ENCODE measurements at regions not wholly inside any gene's neighbourhood (a gene's known extent, or its start where the extent isn't known, plus 50 kb on each side); places are given as distances from the start of the nearest gene placed in this dataset.
A peak's percentile ranks its signal among the peaks of the same experiment; 100 is the strongest.

DNA sequence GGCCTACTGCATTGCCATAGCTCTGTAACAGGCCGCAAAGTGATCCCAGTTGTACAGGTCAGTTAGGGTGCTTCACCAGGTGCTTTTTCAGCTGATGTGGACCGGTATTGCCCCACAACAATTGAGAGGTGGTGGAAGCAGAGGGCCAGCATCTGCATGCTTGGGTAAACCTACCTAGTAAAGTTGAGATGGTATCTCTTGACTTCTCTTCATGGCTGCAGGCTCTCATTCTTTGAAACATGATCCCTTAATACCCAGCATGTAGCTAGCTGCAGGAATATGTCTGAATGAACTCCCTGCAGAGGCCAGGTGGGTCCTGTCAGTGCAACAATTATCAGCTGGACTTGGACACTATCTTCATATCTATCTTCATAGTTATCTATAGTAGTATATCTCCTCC lies 60.7 kb upstream of the CCDC6 start:
- Histone ChIP-seq H2BK15ac (ENCODE audit: low read length) (no peak overlapping the region), H2BK5ac (ENCODE audit: low read length) (no peak overlapping the region), H2BK120ac (ENCODE audit: low read depth, low read length) (no peak overlapping the region), H3K4ac (ENCODE audit: low read length) (no peak overlapping the region), H3K14ac (ENCODE audit: low read length) (no peak overlapping the region), H2AK5ac (ENCODE audit: low read depth, low read length) (no peak overlapping the region), H3K4me3 (ENCODE audit: low read length in 2 of 2) (no peak overlapping the region), H3K4me1 (ENCODE audit: control insufficient read depth in 2 of 2, insufficient read depth in 1 of 2, low read depth in 1 of 2, low read length in 2 of 2) (peaks cover 0 to 9% of the 10 kb centered on the region in 2 donors), H3K36me3 (replicated peaks in 1 of 2; ENCODE audit: control insufficient read depth in 2 of 2, insufficient read depth in 2 of 2, low read length in 2 of 2) (no peaks in the 10 kb centered on the region), H3K27ac (replicated peaks; ENCODE audit: low read length) (no peak overlapping the region), H4K91ac (ENCODE audit: low read depth, low read length, poor library complexity) (no peak overlapping the region), H3K23ac (ENCODE audit: low read depth, low read length, poor library complexity) (no peak overlapping the region), H2BK12ac (ENCODE audit: low read length) (no peak overlapping the region), H3K9me3 (replicated peaks in 1 of 2; ENCODE audit: control insufficient read depth in 2 of 2, insufficient read depth in 1 of 2, low read depth in 1 of 2, low read length in 2 of 2) (no peaks in the 10 kb centered on the region), H4K8ac (ENCODE audit: low read depth, low read length) (peak overlapping the region; percentile 72), H3K27me3 (ENCODE audit: control insufficient read depth in 3 of 3, insufficient read depth in 3 of 3, low read depth in 1 of 3, low read length in 3 of 3) (peaks cover 0 to 2% (median 0%) of the 10 kb centered on the region in 3 experiments), H3K79me1 (ENCODE audit: low read depth, low read length) (no peaks in the 10 kb centered on the region), H2AFZ (ENCODE audit: low read length) (no peak overlapping the region), H3K4me2 (ENCODE audit: insufficient read depth, low read length, poor library complexity, severe bottlenecking) (no peak overlapping the region), H3K18ac (ENCODE audit: low read length) (no peak overlapping the region), H3K9ac (ENCODE audit: low read depth, low read length, poor library complexity) (no peak overlapping the region)
- no peak for DNase-seq (ENCODE audit: low spot score)
- no CpG with 5 or more reads among the region's 2 CpGs for WGBS, 2 donors (ENCODE audit: extremely low coverage in 2 of 2, insufficient read length in 2 of 2, insufficient replicate concordance in 1 of 2)

DNA sequence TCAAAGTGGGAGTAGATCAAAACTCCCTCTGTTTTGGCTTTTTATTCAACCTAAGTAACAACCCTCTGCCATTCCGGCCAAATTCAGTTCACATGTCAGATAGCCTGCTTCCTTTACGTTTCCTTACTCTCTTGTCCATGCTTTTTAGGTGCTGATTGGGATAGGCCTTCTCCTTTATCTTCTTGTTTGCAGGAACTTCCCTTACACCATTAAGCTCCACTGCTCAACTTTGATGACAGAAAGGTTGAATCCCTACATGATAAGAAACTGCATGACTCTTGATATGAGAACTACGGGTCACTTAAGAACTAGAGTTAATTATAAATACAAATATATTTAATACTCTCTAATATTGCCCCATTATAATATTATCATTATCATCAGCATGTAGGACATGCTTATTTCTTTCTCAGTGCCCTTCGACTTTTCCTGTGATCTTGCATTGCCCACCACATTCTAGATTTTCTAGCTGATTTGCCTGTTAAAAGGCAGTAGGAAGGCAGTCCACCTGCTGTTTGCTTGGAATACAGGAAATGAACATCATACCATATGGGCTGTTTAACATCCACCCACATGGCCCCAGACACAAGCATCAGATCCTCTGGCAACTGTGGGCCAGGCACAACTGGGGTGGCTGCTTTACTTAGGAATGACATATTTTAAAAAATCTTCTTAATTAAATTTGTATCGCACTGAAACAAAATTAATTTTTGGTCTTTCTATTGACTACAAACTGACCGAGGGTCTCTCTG lies 59.7 kb upstream of the CCDC6 start:
- WGBS, 2 donors (ENCODE audit: extremely low coverage in 2 of 2, insufficient read length in 2 of 2, insufficient replicate concordance in 1 of 2), result no CpG with 5 or more reads among the region's 6 CpGs
- H3K4me3 ChIP-seq (ENCODE audit: low read length in 2 of 2), result no peak overlapping the region
- no peak overlapping the region for H3K23ac ChIP-seq (ENCODE audit: low read depth, low read length, poor library complexity)
- no peaks in the 10 kb centered on the region for H3K79me1 ChIP-seq (ENCODE audit: low read depth, low read length)
- H2AFZ ChIP-seq (ENCODE audit: low read length), result no peak overlapping the region
- DNase-seq (ENCODE audit: low spot score), result no peak
- peaks cover 0 to 2% (median 0%) of the 10 kb centered on the region in 3 experiments for H3K27me3 ChIP-seq (ENCODE audit: control insufficient read depth in 3 of 3, insufficient read depth in 3 of 3, low read depth in 1 of 3, low read length in 3 of 3)
- H3K4ac ChIP-seq (ENCODE audit: low read length), result no peak overlapping the region
- H2BK15ac ChIP-seq (ENCODE audit: low read length), result no peak overlapping the region
- no peak overlapping the region for H2AK5ac ChIP-seq (ENCODE audit: low read depth, low read length)
- no peaks in the 10 kb centered on the region for H3K36me3 ChIP-seq (replicated peaks in 1 of 2; ENCODE audit: control insufficient read depth in 2 of 2, insufficient read depth in 2 of 2, low read length in 2 of 2)
- H3K4me1 ChIP-seq (ENCODE audit: control insufficient read depth in 2 of 2, insufficient read depth in 1 of 2, low read depth in 1 of 2, low read length in 2 of 2), result peaks cover 0 to 8% of the 10 kb centered on the region in 2 donors
- H3K9ac ChIP-seq (ENCODE audit: low read depth, low read length, poor library complexity), result no peak overlapping the region
- H2BK5ac ChIP-seq (ENCODE audit: low read length), result no peak overlapping the region
- H3K18ac ChIP-seq (ENCODE audit: low read length), result no peak overlapping the region
- H3K4me2 ChIP-seq (ENCODE audit: insufficient read depth, low read length, poor library complexity, severe bottlenecking), result no peak overlapping the region
- H4K91ac ChIP-seq (ENCODE audit: low read depth, low read length, poor library complexity), result no peak overlapping the region
- no peaks in the 10 kb centered on the region for H3K9me3 ChIP-seq (replicated peaks in 1 of 2; ENCODE audit: control insufficient read depth in 2 of 2, insufficient read depth in 1 of 2, low read depth in 1 of 2, low read length in 2 of 2)
- no peak overlapping the region for H3K14ac ChIP-seq (ENCODE audit: low read length)
- no peak overlapping the region for H4K8ac ChIP-seq (ENCODE audit: low read depth, low read length)
- no peak overlapping the region for H3K27ac ChIP-seq (replicated peaks; ENCODE audit: low read length)
- no peak overlapping the region for H2BK12ac ChIP-seq (ENCODE audit: low read length)
- no peak overlapping the region for H2BK120ac ChIP-seq (ENCODE audit: low read depth, low read length)

DNA sequence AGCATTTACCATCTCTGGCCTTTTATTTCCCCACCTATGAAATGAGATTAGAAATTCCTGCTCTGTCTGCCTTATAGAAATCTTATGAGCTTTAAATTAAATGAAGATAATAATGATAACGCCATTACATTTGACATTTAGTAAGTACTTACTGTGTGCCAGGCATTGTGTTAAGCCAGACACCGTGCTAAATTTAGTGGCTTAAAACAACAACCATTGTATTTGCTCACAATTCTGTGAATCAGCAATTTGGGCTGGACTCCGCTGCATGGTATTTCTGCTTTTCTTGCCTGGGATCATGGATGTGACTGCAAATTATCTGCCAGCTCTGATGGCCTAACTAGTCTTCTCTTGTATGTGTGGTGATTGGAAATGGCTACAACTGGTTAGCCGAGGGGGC lies 56.4 kb upstream of the CCDC6 start:
- H3K18ac ChIP-seq (ENCODE audit: low read length), result no peak overlapping the region
- no peak overlapping the region for H2AFZ ChIP-seq (ENCODE audit: low read length)
- H2BK12ac ChIP-seq (ENCODE audit: low read length), result no peak overlapping the region
- peaks cover 0 to 8% of the 10 kb centered on the region in 2 donors for H3K4me1 ChIP-seq (ENCODE audit: control insufficient read depth in 2 of 2, insufficient read depth in 1 of 2, low read depth in 1 of 2, low read length in 2 of 2)
- peaks cover 0 to 2% (median 0%) of the 10 kb centered on the region in 3 experiments for H3K27me3 ChIP-seq (ENCODE audit: control insufficient read depth in 3 of 3, insufficient read depth in 3 of 3, low read depth in 1 of 3, low read length in 3 of 3)
- H3K36me3 ChIP-seq (replicated peaks in 1 of 2; ENCODE audit: control insufficient read depth in 2 of 2, insufficient read depth in 2 of 2, low read length in 2 of 2), result no peaks in the 10 kb centered on the region
- H2BK15ac ChIP-seq (ENCODE audit: low read length), result no peak overlapping the region
- no peaks in the 10 kb centered on the region for H3K9me3 ChIP-seq (replicated peaks in 1 of 2; ENCODE audit: control insufficient read depth in 2 of 2, insufficient read depth in 1 of 2, low read depth in 1 of 2, low read length in 2 of 2)
- H3K14ac ChIP-seq (ENCODE audit: low read length), result no peak overlapping the region
- WGBS, 2 donors (ENCODE audit: extremely low coverage in 2 of 2, insufficient read length in 2 of 2, insufficient replicate concordance in 1 of 2), result no CpG with 5 or more reads among the region's 4 CpGs
- no peak overlapping the region for H3K4ac ChIP-seq (ENCODE audit: low read length)
- H4K91ac ChIP-seq (ENCODE audit: low read depth, low read length, poor library complexity), result no peak overlapping the region
- DNase-seq (ENCODE audit: low spot score), result no peak
- no peak overlapping the region for H2AK5ac ChIP-seq (ENCODE audit: low read depth, low read length)
- no peak overlapping the region for H3K4me3 ChIP-seq (ENCODE audit: low read length in 2 of 2)
- no peaks in the 10 kb centered on the region for H3K79me1 ChIP-seq (ENCODE audit: low read depth, low read length)
- H3K4me2 ChIP-seq (ENCODE audit: insufficient read depth, low read length, poor library complexity, severe bottlenecking), result no peak overlapping the region
- no peak overlapping the region for H2BK120ac ChIP-seq (ENCODE audit: low read depth, low read length)
- H3K9ac ChIP-seq (ENCODE audit: low read depth, low read length, poor library complexity), result no peak overlapping the region
- H4K8ac ChIP-seq (ENCODE audit: low read depth, low read length), result no peak overlapping the region
- H2BK5ac ChIP-seq (ENCODE audit: low read length), result no peak overlapping the region
- no peak overlapping the region for H3K23ac ChIP-seq (ENCODE audit: low read depth, low read length, poor library complexity)
- no peak overlapping the region for H3K27ac ChIP-seq (replicated peaks; ENCODE audit: low read length)

DNA sequence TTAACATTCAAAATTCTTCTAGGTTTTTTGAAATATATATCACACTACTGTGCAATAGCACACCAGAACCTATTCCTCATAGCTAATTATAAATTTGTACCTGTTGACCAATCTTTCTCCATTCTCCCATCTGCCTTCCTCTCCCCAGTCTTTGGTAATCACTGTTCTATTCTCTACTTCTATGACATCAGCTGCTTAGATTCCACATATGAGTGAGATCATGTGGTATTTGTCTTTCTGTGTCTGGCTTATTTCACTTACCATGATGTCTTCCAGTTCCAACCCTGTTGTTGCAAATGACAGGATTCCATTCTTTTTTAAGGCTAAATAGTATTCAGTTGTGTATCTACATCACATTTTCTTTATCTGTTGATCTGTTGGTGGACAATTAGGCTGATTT lies 54.4 kb upstream of the CCDC6 start:
- no peak for DNase-seq (ENCODE audit: low spot score)
- no peak overlapping the region for H3K27ac ChIP-seq (replicated peaks; ENCODE audit: low read length)
- H3K9ac ChIP-seq (ENCODE audit: low read depth, low read length, poor library complexity), result no peak overlapping the region
- H3K4ac ChIP-seq (ENCODE audit: low read length), result no peak overlapping the region
- H3K4me1 ChIP-seq (ENCODE audit: control insufficient read depth in 2 of 2, insufficient read depth in 1 of 2, low read depth in 1 of 2, low read length in 2 of 2), result peaks cover 0 to 4% of the 10 kb centered on the region in 2 donors
- no peaks in the 10 kb centered on the region for H3K79me1 ChIP-seq (ENCODE audit: low read depth, low read length)
- no peak overlapping the region for H3K4me3 ChIP-seq (ENCODE audit: low read length in 2 of 2)
- H2AFZ ChIP-seq (ENCODE audit: low read length), result no peak overlapping the region
- no peak overlapping the region for H2BK120ac ChIP-seq (ENCODE audit: low read depth, low read length)
- H2BK12ac ChIP-seq (ENCODE audit: low read length), result no peak overlapping the region
- no peaks in the 10 kb centered on the region for H3K36me3 ChIP-seq (replicated peaks in 1 of 2; ENCODE audit: control insufficient read depth in 2 of 2, insufficient read depth in 2 of 2, low read length in 2 of 2)
- H3K14ac ChIP-seq (ENCODE audit: low read length), result no peak overlapping the region
- no peak overlapping the region for H3K4me2 ChIP-seq (ENCODE audit: insufficient read depth, low read length, poor library complexity, severe bottlenecking)
- no peak overlapping the region for H3K18ac ChIP-seq (ENCODE audit: low read length)
- no peak overlapping the region for H2BK15ac ChIP-seq (ENCODE audit: low read length)
- no peak overlapping the region for H4K8ac ChIP-seq (ENCODE audit: low read depth, low read length)
- no peak overlapping the region for H2AK5ac ChIP-seq (ENCODE audit: low read depth, low read length)
- no peaks in the 10 kb centered on the region for H3K9me3 ChIP-seq (replicated peaks in 1 of 2; ENCODE audit: control insufficient read depth in 2 of 2, insufficient read depth in 1 of 2, low read depth in 1 of 2, low read length in 2 of 2)
- no peaks in the 10 kb centered on the region for H3K27me3 ChIP-seq (ENCODE audit: control insufficient read depth in 3 of 3, insufficient read depth in 3 of 3, low read depth in 1 of 3, low read length in 3 of 3)
- no peak overlapping the region for H2BK5ac ChIP-seq (ENCODE audit: low read length)
- H4K91ac ChIP-seq (ENCODE audit: low read depth, low read length, poor library complexity), result no peak overlapping the region
- no peak overlapping the region for H3K23ac ChIP-seq (ENCODE audit: low read depth, low read length, poor library complexity)

Measured in neuronal stem cell (in vitro differentiated cells).